AG09319 (cell line): ENCODE measurements at regions not wholly inside any gene's neighbourhood (a gene's known extent, or its start where the extent isn't known, plus 50 kb on each side); places are given as distances from the start of the nearest gene placed in this dataset.

Experiments
- DNase-seq: peaks from one replicate; pipeline ENCODE4 v3.0.0-alpha.2; 2010; ENCODE audit warnings: low read depth; ENCODE audit errors: extremely low read depth
- CTCF ChIP-seq: IDR thresholded peaks from 2 replicates; pipeline ENCODE4 v1.5.1; 2011; ENCODE audit warnings: low read depth, mild to moderate bottlenecking, inconsistent platforms, low read length, moderate library complexity

- no peak for DNase-seq
Measured at GRCh38 chr2:146271131-146271831, 1573.5 kb upstream of the ACVR2A start.

GRCh38 chr2:146270618-146271017 is 1574.2 kb upstream of the ACVR2A start:
- TF ChIP-seq CTCF, result no peak
- no peak for DNase-seq

More at GRCh38 chr2:146271131-146271831, 1573.5 kb upstream of the ACVR2A start:
- no peak for TF ChIP-seq CTCF

- no peak for TF ChIP-seq CTCF
- no peak for DNase-seq
Measured at GRCh38 chr2:146267093-146267492, 1577.7 kb upstream of the ACVR2A start.

GRCh38 chr2:146265656-146266055 is 1579.2 kb upstream of the ACVR2A start:
- no peak for DNase-seq
- TF ChIP-seq CTCF, result no peak

- no peak for TF ChIP-seq CTCF
Measured at GRCh38 chr2:146262606-146263005, 1582.2 kb upstream of the ACVR2A start.

GRCh38 chr2:146260551-146260950 is 1584.3 kb upstream of the ACVR2A start:
- DNase-seq, result no peak

More at GRCh38 chr2:146262606-146263005, 1582.2 kb upstream of the ACVR2A start:
- no peak for DNase-seq

More at GRCh38 chr2:146260551-146260950, 1584.3 kb upstream of the ACVR2A start:
- TF ChIP-seq CTCF, result no peak
